ENCODE measurements at regions not wholly inside any gene's neighbourhood (a gene's known extent, or its start where the extent isn't known, plus 50 kb on each side); places are given as distances from the start of the nearest gene placed in this dataset.

DNA sequence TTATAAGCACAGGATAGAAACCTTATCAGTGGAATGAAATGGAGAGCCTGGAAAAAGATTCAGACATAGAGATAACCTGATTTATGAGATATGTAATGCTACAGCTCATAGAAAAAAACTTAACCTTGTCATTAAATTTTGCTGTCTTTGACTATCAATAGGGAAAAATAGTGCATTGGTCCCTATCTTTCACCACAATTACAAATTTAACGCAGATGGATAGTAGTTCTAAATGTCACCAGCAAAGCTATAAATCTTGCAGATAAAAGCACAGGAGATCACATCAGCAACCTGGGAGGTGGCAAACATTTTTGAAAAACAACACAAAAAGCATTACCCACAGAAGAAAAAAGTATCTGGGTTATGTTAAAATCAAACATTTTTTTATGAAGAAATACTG lies 831.6 kb downstream of the BRINP3 start:
- no peaks in the 10 kb centered on the region for H3K9me3 ChIP-seq (replicated peaks; ENCODE audit: control insufficient read depth, low read depth, low read length)
- H3K27ac ChIP-seq (ENCODE audit: low read length): no peak overlapping the region
- no peak overlapping the region for H3K4me3 ChIP-seq (ENCODE audit: low read length)
- H3K27me3 ChIP-seq (ENCODE audit: control insufficient read depth, insufficient read depth, low read length): no peaks in the 10 kb centered on the region
- H3K36me3 ChIP-seq (ENCODE audit: control insufficient read depth, insufficient read depth, low read length): no peaks in the 10 kb centered on the region
- DNase-seq: no peak
- no peaks in the 10 kb centered on the region for H3K4me1 ChIP-seq (ENCODE audit: control insufficient read depth, insufficient read depth, low read length)
- no CpG with 5 or more reads among the region's 1 CpG for WGBS (ENCODE audit: insufficient coverage)

DNA sequence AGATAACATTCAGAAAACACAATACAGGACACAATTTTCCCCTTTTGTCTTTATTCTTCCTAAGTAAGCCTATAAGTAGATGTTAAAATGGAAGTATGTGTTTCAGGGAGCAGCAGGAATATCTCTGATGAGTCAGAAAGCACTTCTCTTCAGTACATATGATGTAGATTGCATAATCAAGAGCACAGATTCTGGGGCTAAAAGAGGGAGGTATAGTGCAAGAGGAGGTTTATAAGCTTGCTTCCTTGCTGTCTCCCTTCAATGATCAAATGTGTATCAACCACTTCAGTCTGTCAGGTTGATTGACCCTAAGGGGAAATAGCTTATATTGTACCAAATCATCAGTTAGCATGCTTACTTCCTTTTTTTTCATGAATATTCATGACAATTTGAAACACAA lies 822.8 kb downstream of the BRINP3 start:
- DNase-seq: no peak
- Histone ChIP-seq H3K4me3 (ENCODE audit: low read length) (no peak overlapping the region), H3K9me3 (replicated peaks; ENCODE audit: control insufficient read depth, low read depth, low read length) (no peaks in the 10 kb centered on the region), H3K36me3 (ENCODE audit: control insufficient read depth, insufficient read depth, low read length) (no peaks in the 10 kb centered on the region), H3K27ac (ENCODE audit: low read length) (no peak overlapping the region), H3K27me3 (ENCODE audit: control insufficient read depth, insufficient read depth, low read length) (no peaks in the 10 kb centered on the region), H3K4me1 (ENCODE audit: control insufficient read depth, insufficient read depth, low read length) (no peaks in the 10 kb centered on the region)

- no peaks in the 10 kb centered on the region for H3K4me1 ChIP-seq (ENCODE audit: control insufficient read depth, insufficient read depth, low read length)
- H3K27ac ChIP-seq (ENCODE audit: low read length): no peak overlapping the region
- WGBS (ENCODE audit: insufficient coverage): no CpG with 5 or more reads among the region's 5 CpGs
- no peaks in the 10 kb centered on the region for H3K36me3 ChIP-seq (ENCODE audit: control insufficient read depth, insufficient read depth, low read length)
- peak; percentile 19 for DNase-seq
- no peaks in the 10 kb centered on the region for H3K27me3 ChIP-seq (ENCODE audit: control insufficient read depth, insufficient read depth, low read length)
- H3K9me3 ChIP-seq (replicated peaks; ENCODE audit: control insufficient read depth, low read depth, low read length): no peaks in the 10 kb centered on the region
- H3K4me3 ChIP-seq (ENCODE audit: low read length): no peak overlapping the region
Observed at GRCh38 chr1:189656628-189657530, 820.8 kb downstream of the BRINP3 start.

DNA sequence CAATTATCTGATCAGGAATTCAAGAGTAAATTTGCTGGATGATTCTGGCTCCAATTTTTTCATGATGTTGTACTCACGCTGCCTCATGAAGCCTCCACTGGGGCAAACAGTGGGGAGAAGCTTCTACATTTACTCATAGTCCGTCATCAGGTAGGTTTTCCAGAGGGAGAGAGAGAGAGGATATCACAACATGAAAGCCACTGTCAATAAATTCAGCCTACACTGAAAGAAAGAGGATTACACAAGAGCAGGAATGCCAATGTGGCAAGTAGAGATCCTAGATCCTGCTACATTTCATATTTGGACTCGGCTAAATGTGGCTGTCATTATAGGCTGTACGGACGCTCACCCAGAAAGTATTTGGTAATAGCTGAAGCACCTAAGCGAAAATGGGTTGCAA lies 819.9 kb downstream of the BRINP3 start:
- no peaks in the 10 kb centered on the region for H3K27me3 ChIP-seq (ENCODE audit: control insufficient read depth, insufficient read depth, low read length)
- no peak for DNase-seq
- no peak overlapping the region for H3K4me3 ChIP-seq (ENCODE audit: low read length)
- no peaks in the 10 kb centered on the region for H3K9me3 ChIP-seq (replicated peaks; ENCODE audit: control insufficient read depth, low read depth, low read length)
- no peaks in the 10 kb centered on the region for H3K36me3 ChIP-seq (ENCODE audit: control insufficient read depth, insufficient read depth, low read length)
- no CpG with 5 or more reads among the region's 6 CpGs for WGBS (ENCODE audit: insufficient coverage)
- H3K27ac ChIP-seq (ENCODE audit: low read length): no peak overlapping the region
- no peaks in the 10 kb centered on the region for H3K4me1 ChIP-seq (ENCODE audit: control insufficient read depth, insufficient read depth, low read length)

DNA sequence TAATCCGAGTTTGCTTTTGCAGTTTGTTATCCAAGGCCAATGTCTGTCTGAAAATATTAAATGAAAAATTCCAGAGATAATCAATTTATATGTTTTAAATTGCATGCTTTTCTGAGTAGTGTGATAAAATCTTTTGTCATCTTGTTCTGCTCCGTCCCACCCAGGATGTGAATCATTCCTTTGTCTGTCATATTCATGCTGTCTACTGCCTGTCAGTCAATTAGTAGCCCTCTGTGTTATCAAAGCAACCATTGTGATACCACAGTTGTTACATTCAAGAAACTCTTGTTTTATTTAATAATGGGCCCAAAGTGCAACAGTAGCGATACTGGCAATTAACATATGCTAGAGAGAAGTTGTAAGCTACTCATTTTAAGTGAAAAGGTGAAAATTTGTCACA lies 819.3 kb downstream of the BRINP3 start:
- Histone ChIP-seq H3K36me3 (ENCODE audit: control insufficient read depth, insufficient read depth, low read length) (no peaks in the 10 kb centered on the region), H3K9me3 (replicated peaks; ENCODE audit: control insufficient read depth, low read depth, low read length) (no peaks in the 10 kb centered on the region), H3K27ac (ENCODE audit: low read length) (no peak overlapping the region), H3K4me3 (ENCODE audit: low read length) (no peak overlapping the region), H3K27me3 (ENCODE audit: control insufficient read depth, insufficient read depth, low read length) (no peaks in the 10 kb centered on the region), H3K4me1 (ENCODE audit: control insufficient read depth, insufficient read depth, low read length) (no peaks in the 10 kb centered on the region)
- DNase-seq: no peak
- WGBS (ENCODE audit: insufficient coverage): no CpG with 5 or more reads among the region's 3 CpGs

GRCh38 chr1:189659731-189660130 lies 817.9 kb downstream of the BRINP3 start:
- DNase-seq: no peak
- no peaks in the 10 kb centered on the region for H3K27me3 ChIP-seq (ENCODE audit: control insufficient read depth, insufficient read depth, low read length)
- no CpG with 5 or more reads among the region's 2 CpGs for WGBS (ENCODE audit: insufficient coverage)
- no peaks in the 10 kb centered on the region for H3K4me1 ChIP-seq (ENCODE audit: control insufficient read depth, insufficient read depth, low read length)
- no peak overlapping the region for H3K4me3 ChIP-seq (ENCODE audit: low read length)
- no peaks in the 10 kb centered on the region for H3K9me3 ChIP-seq (replicated peaks; ENCODE audit: control insufficient read depth, low read depth, low read length)
- no peaks in the 10 kb centered on the region for H3K36me3 ChIP-seq (ENCODE audit: control insufficient read depth, insufficient read depth, low read length)
- no peak overlapping the region for H3K27ac ChIP-seq (ENCODE audit: low read length)

- Histone ChIP-seq H3K9me3 (replicated peaks; ENCODE audit: control insufficient read depth, low read depth, low read length) (no peaks in the 10 kb centered on the region), H3K27ac (ENCODE audit: low read length) (no peak overlapping the region), H3K4me3 (ENCODE audit: low read length) (no peak overlapping the region), H3K36me3 (ENCODE audit: control insufficient read depth, insufficient read depth, low read length) (no peaks in the 10 kb centered on the region), H3K27me3 (ENCODE audit: control insufficient read depth, insufficient read depth, low read length) (no peaks in the 10 kb centered on the region), H3K4me1 (ENCODE audit: control insufficient read depth, insufficient read depth, low read length) (no peaks in the 10 kb centered on the region)
- no peak for DNase-seq
- WGBS (ENCODE audit: insufficient coverage): 88% methylated on average over 2 of the region's 3 CpGs
Observed at GRCh38 chr1:189662190-189662589, 815.5 kb downstream of the BRINP3 start.

- Histone ChIP-seq H3K27me3 (ENCODE audit: control insufficient read depth, insufficient read depth, low read length) (no peaks in the 10 kb centered on the region), H3K4me1 (ENCODE audit: control insufficient read depth, insufficient read depth, low read length) (no peaks in the 10 kb centered on the region), H3K36me3 (ENCODE audit: control insufficient read depth, insufficient read depth, low read length) (no peaks in the 10 kb centered on the region), H3K9me3 (replicated peaks; ENCODE audit: control insufficient read depth, low read depth, low read length) (no peaks in the 10 kb centered on the region), H3K4me3 (ENCODE audit: low read length) (no peak overlapping the region), H3K27ac (ENCODE audit: low read length) (no peak overlapping the region)
- no CpG with 5 or more reads among the region's 2 CpGs for WGBS (ENCODE audit: insufficient coverage)
- DNase-seq: no peak
Observed at GRCh38 chr1:189669846-189670245, 807.8 kb downstream of the BRINP3 start.

GRCh38 chr1:189673217-189673616 lies 804.4 kb downstream of the BRINP3 start:
- no peaks in the 10 kb centered on the region for H3K36me3 ChIP-seq (ENCODE audit: control insufficient read depth, insufficient read depth, low read length)
- DNase-seq: peak; percentile 54

GRCh38 chr1:189675712-189676244 lies 801.9 kb downstream of the BRINP3 start:
- H3K27me3 ChIP-seq (ENCODE audit: control insufficient read depth, insufficient read depth, low read length): no peaks in the 10 kb centered on the region
- WGBS (ENCODE audit: insufficient coverage): no CpG with 5 or more reads among the region's 6 CpGs
- DNase-seq: no peak
- H3K4me3 ChIP-seq (ENCODE audit: low read length): no peak overlapping the region
- H3K27ac ChIP-seq (ENCODE audit: low read length): no peak overlapping the region
- H3K4me1 ChIP-seq (ENCODE audit: control insufficient read depth, insufficient read depth, low read length): no peaks in the 10 kb centered on the region
- H3K36me3 ChIP-seq (ENCODE audit: control insufficient read depth, insufficient read depth, low read length): no peaks in the 10 kb centered on the region
- H3K9me3 ChIP-seq (replicated peaks; ENCODE audit: control insufficient read depth, low read depth, low read length): no peaks in the 10 kb centered on the region

More at GRCh38 chr1:189673217-189673616, 804.4 kb downstream of the BRINP3 start:
- 0% methylated on average over 1 of the region's 2 CpGs for WGBS (ENCODE audit: insufficient coverage)
- H3K27me3 ChIP-seq (ENCODE audit: control insufficient read depth, insufficient read depth, low read length): no peaks in the 10 kb centered on the region
- no peaks in the 10 kb centered on the region for H3K9me3 ChIP-seq (replicated peaks; ENCODE audit: control insufficient read depth, low read depth, low read length)
- H3K4me3 ChIP-seq (ENCODE audit: low read length): no peak overlapping the region
- no peak overlapping the region for H3K27ac ChIP-seq (ENCODE audit: low read length)
- H3K4me1 ChIP-seq (ENCODE audit: control insufficient read depth, insufficient read depth, low read length): no peaks in the 10 kb centered on the region

Measured in muscle of leg (tissue), 3 donors.